AG04450 (cell line): ENCODE measurements at regions not wholly inside any gene's neighbourhood (a gene's known extent, or its start where the extent isn't known, plus 50 kb on each side); places are given as distances from the start of the nearest gene placed in this dataset.

ENCODE experiments used
- CTCF ChIA-PET: fragments of 300-600, 350-600 bp; formaldehyde crosslinking; extraction: SDS; loops from one replicate; lab custom pipeline; 2022; ENCODE audit warnings: antibody characterized with exemption, inconsistent platforms; lab: Charles Lee
- POLR2A ChIA-PET: fragments of 350-600 bp; formaldehyde crosslinking; extraction: SDS; loops from one replicate; lab custom pipeline; 2021; ENCODE audit warnings: antibody characterized with exemption, inconsistent platforms; lab: Yijun Ruan, JAX
- DNase-seq: peaks from one replicate; pipeline ENCODE4 v3.0.0-alpha.2; 2011; ENCODE audit warnings: low read depth, low spot score
- H3K27ac ChIP-seq: one replicate; pipeline ENCODE4 v1.5.1; 2012; ENCODE audit warnings: low read depth, low read length, control low read depth
- H3K27me3 ChIP-seq: one replicate; pipeline ENCODE4 v1.6.0; 2012; ENCODE audit warnings: low read length; ENCODE audit not compliant: control insufficient read depth, insufficient read depth
- H3K4me3 ChIP-seq: 2 replicates; pipeline ENCODE4 v1.5.1; 2011; ENCODE audit warnings: mild to moderate bottlenecking, low read depth, low read length, control low read depth
- H3K9me3 ChIP-seq: 2 replicates; pipeline ENCODE4 v1.5.1; 2012; ENCODE audit warnings: low read length; ENCODE audit not compliant: control insufficient read depth, insufficient read depth
- TF ChIP-seq, protein P1 (sequence below): IDR thresholded peaks from 2 replicates; pipeline ENCODE4 v1.5.1; 2011; ENCODE audit warnings: low read depth, low read length, control low read depth, inconsistent platforms

DNA sequence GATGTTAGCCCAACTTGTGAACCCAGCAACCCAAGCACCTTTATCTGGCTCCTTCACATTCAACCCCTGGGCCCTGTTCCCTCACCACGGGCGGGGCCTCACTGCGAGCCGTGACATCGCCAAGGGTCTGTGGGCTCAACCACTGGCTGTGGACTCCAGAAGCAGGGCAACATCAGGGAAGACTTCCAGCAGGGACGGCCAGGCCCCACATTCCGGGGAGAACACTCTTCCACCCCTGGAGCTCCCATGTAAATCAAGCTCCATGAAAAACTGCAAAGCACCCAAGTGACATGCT, 175.3 kb downstream of the ERCC6L2 start:
- peaks cover 44% of the 10 kb centered on the region for H3K27me3 ChIP-seq
- no peak overlapping the region for H3K27ac ChIP-seq
- H3K4me3 ChIP-seq: no peak overlapping the region
- H3K9me3 ChIP-seq: peaks cover 7% of the 10 kb centered on the region; the same call in 1 of the 2 replicates
- CTCF ChIA-PET: no interaction called here
- POLR2A ChIA-PET: no interaction called here
- no peak for DNase-seq
- TF ChIP-seq, protein P1, sequence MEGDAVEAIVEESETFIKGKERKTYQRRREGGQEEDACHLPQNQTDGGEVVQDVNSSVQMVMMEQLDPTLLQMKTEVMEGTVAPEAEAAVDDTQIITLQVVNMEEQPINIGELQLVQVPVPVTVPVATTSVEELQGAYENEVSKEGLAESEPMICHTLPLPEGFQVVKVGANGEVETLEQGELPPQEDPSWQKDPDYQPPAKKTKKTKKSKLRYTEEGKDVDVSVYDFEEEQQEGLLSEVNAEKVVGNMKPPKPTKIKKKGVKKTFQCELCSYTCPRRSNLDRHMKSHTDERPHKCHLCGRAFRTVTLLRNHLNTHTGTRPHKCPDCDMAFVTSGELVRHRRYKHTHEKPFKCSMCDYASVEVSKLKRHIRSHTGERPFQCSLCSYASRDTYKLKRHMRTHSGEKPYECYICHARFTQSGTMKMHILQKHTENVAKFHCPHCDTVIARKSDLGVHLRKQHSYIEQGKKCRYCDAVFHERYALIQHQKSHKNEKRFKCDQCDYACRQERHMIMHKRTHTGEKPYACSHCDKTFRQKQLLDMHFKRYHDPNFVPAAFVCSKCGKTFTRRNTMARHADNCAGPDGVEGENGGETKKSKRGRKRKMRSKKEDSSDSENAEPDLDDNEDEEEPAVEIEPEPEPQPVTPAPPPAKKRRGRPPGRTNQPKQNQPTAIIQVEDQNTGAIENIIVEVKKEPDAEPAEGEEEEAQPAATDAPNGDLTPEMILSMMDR: no peak

DNA sequence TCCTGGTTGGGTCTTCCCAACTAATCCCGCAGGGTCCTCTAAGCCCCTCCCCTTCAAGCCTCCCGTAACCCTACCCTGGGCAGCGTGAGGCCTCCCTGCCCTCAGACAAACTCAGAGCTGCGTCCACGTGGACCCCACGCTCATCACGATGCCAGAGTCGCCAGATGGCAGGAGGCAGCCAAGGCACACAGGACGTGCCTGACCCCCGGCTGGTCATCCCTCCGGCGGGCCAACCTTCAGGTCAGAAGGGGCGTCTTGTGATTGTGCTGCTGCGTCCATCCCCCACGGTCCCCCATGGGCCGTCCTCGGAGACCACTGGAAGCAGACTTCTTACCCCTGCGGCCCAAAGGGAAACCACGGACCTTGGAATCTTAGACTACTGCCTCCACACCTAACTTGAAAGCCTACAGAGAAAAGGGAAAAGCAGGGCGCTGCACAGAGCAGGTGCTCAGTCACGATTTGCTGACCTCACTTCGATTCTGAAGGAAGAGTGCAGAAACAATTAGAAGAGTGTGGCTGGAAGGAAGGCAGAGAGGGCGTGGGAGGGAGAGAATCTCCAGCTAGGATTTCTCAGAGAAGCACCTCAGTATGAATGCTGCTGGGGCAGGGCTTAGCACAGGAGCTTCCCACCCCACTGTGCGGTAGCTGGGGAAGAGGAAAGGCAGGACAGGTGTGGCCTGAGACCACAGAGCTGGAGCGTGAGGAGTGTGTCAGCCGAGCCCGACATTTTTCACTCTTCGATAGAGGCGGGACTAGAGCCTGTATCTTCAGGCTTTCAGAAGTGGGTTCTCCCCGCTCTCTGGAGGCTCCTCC, 174.8 kb downstream of the ERCC6L2 start:
- CTCF ChIA-PET: no interaction called here
- H3K4me3 ChIP-seq: no peak overlapping the region
- peaks cover 7% of the 10 kb centered on the region; the same call in 1 of the 2 replicates for H3K9me3 ChIP-seq
- POLR2A ChIA-PET: no interaction called here
- no peak for DNase-seq
- TF ChIP-seq, protein P1: no peak
- peaks cover 43% of the 10 kb centered on the region for H3K27me3 ChIP-seq
- H3K27ac ChIP-seq: no peak overlapping the region

DNA sequence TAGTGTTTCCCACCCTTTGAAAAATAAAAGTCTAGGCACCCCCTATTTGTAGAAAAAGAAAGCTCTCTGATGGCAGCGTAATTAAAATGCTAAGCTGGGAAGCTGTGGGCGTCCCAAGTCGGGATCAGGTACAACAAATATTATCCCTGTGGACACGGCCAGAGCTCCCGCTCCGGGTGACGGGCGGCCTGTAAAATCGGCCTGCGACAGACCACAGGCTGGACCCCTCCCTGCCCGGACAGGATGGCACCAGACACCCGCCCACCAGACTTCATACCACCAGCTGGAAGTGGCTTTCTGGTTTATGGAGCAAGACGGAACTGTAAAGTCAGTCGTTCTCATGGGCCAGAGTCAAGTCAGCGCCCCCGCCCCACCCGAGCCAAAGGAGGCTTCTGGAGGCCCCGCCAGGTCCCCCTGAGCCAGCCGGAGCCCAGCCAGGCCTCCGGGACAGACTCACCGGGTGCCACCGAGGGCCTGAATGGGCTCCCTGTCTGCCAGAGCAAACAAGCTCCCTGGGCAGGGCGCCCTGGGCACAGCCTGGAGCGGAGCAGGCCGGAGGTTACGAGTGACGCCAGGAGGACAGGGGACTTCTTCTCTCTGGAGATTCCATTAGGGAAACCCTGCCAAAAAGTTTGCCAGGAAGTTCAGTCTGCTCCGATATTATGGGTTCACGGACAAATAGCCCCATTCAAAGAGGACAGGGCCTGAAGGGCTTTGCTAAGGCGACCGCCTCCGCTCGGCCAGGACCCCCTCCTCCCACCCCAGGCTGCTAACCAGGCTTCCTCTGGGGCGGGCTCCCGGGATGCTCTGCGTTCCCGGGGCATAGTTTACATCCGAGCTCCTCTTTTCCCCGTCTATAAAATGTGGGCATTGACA, 173.7 kb downstream of the ERCC6L2 start:
- Histone ChIP-seq H3K27me3 (peaks cover 42% of the 10 kb centered on the region), H3K4me3 (no peak overlapping the region), H3K9me3 (peaks cover 7% of the 10 kb centered on the region; the same call in 1 of the 2 replicates), H3K27ac (no peak overlapping the region)
- no peak for DNase-seq
- TF ChIP-seq, protein P1: no peak
- CTCF ChIA-PET: interaction anchor here (0.5 to 0.6 kb wide), 2 partner anchors 202 to 519 kb away, joined by 4 to 7 read pairs; no protein-coding TSS in a partner anchor
- POLR2A ChIA-PET: interaction anchor here (0.5 to 0.6 kb wide), 2 partner anchors 9 to 303 kb away, joined by 3 to 4 read pairs; no protein-coding TSS in a partner anchor

DNA sequence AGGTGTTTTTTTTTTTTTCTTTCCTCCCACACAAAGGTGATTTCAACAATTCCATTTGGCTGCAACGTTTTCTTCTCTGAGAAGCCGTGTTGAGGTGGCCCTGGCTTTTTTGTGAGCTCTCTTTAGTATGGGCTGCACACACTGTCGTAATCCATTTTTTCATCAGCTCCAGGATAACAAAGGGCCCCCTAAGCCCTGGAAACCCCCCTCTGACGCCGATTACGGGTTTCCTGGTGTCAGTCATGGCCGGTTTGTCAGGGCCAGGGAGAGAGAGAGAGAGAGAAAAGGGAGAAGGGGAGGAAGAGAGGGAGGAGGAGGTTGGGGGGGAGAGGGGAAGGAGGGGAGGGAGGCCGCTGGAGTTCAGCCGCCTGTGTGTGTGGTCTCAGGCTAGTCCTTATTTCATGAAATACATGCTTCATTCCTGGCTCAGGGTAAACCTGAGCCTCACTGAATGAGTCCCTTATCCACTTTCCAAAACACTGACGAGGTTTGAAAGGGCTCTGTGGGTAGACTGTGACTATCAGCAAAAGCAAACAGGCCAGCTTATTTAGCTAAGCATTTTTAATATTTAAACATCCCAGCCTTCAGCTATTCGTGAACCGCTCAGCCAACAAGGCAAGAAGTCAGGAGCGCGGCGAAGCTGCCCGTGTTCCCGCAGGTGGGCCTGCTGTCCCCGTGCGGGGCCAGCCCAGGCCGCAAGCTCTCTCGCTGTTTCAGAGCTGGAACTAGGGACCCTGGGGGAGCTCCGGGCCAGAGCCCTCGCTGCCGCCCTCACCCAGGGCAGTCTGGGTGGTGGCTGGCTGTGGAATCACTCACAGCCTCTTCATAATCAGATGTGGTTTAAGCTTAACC, 172.8 kb downstream of the ERCC6L2 start:
- ChIA-PET POLR2A (interaction anchor here (0.5 to 0.7 kb wide), 3 partner anchors 8 to 302 kb away, joined by 3 to 4 read pairs (median 3); no protein-coding TSS in a partner anchor), CTCF (interaction anchor here (0.5 kb wide), 1 partner anchor 203 kb away, joined by 7 read pairs; no protein-coding TSS in a partner anchor)

More for the DNA sequence above, 172.8 kb downstream of the ERCC6L2 start:
- H3K27me3 ChIP-seq: peaks cover 34% of the 10 kb centered on the region
- TF ChIP-seq, protein P1: no peak
- peak overlapping the region; percentile 21 for H3K27ac ChIP-seq
- H3K4me3 ChIP-seq: no peak overlapping the region
- no peak for DNase-seq
- H3K9me3 ChIP-seq: peaks cover 7% of the 10 kb centered on the region; the same call in 1 of the 2 replicates
